NCI-H748 (cell line): ENCODE measurements at regions not wholly inside any gene's neighbourhood (a gene's known extent, or its start where the extent isn't known, plus 50 kb on each side); places are given as distances from the start of the nearest gene placed in this dataset.
A peak's percentile ranks its signal among the peaks of the same experiment; 100 is the strongest.

Experiments used
- DNase-seq: peaks from one replicate; lab custom pipeline; 2025; ENCODE audit not compliant: unreplicated experiment; lab: John Stamatoyannopoulos, UW

DNA sequence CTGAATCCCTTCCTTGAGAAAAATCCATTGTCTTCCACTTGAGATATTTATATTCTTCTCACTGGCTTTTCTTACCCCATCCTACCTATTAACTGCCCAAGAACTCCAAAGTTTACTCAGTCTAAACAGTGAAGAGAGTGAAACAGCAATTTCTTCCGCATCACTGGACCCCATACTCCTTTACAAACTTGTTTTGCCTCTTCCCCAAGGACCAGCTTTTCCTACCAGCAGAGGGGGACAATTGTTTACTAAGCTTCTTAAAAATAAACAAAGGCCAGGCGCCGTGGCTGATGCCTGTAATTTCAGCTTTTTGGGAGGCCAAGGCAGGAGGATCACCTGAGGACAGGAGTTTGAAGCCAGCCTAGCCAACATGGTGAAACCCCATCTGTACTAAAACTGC is 52.0 kb downstream of the LRATD1 start:
- DNase-seq = no peak

DNA sequence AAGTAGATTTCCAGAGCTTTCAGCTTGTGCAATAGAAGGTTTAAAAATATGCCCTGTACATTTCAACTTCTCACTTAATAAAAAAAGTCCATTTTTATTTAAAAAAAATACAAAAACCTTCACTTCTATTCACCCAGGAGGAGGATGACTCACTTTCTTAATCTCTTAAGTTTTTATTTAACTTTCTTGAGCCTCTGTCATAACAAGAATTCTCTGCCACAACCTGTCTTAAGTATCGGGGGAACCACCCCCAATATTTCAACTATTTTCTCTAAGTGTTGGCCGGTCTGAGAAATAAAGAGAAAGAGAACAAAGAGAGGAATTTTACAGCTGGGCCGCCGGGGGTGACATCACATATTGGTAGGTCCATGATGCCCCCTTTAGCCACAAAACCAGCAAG is 58.4 kb downstream of the LRATD1 start:
- no peak for DNase-seq

DNA sequence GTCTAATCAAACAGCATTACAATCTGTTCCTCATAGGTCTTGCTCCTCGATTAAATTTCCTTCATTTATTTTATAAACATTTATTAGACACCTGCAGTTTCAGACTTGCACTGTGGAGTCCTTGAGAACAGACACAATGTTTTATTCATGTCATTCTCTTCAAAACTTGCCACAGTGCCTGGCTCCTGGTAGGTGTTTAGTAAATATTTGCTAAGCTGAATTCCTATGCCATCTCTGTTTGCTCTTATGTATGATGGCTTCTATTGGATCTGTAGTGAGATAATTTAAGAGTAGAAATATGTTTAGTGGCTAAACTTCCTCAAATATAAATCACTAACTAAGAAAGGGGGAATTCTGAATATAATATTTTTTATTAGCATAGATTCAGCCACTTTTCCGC is 61.4 kb downstream of the LRATD1 start:
- DNase-seq = no peak

DNA sequence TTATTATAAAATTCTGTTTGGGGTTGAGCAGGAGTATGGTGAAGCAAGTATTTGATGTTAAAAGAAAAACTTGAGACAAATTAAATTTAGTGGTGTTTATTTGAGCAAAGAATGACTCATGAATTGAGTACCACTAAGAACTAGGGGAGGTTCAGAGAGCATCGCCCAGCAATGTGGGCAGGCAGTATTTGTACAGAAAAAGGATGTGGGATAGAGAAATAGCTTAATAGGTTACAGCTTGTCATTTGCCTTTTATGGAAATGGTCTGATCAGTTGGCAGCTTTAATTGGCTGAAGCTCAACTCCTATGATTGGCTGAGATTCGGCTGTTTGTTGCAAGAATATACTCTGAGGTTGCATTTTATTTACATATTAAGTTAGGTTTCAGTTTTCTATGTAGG is 68.2 kb downstream of the LRATD1 start:
- DNase-seq = no peak

DNA sequence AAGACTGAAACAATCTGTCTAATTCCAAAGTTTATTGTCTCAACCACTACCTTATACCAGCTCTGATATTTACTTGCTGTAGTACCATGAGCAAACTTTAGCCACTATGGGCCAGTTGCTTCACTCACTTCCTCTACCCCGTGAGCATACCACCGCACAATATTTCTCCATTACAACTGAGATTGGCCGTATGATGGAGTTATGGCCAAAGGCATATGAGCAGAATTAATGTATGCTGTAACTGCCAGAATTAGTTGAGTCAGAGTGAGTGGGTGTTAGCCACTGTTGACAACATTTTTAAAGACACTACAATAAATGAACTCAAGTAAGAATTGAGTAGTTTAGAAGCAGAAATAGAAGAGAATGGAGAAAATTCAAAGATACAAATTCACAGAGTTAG is 69.7 kb downstream of the LRATD1 start:
- no peak for DNase-seq

DNA sequence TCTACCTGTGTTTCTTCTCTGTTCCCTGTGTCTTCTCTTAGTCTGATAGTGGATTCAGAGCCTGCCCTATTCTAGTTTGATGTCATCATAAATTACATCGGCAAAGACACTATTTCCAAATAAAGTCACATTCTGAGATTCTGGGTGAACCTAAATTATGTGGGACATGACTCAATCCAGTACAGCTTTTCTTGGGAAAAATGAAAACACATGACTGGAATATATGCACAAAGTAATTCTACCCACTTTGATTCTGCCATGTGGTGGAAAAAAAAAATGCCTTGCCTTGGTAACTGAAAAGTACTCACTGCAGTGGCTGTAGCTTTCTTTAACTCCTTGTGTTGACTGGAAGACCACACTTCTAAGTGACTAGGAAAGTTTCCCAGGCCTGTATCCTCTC is 73.7 kb downstream of the LRATD1 start:
- no peak for DNase-seq

DNA sequence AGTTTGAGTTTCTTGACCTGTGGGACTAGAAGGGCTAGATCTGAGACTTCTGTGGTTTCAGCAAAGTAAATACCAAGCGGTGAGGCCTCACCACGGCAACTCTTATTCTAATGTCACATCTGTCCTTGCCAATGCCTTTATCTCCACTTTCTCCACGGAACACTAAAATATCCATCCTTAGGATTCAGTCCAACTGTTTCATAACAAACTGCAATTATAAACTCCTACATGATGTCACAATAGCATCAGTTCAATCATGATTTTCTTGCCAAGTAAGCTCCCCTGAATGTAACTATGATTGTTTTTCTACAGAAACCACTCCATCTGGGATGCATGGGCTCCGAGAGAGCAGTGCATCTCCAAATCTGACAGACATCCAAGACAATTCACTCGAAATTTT is 79.6 kb downstream of the LRATD1 start:
- no peak for DNase-seq

DNA sequence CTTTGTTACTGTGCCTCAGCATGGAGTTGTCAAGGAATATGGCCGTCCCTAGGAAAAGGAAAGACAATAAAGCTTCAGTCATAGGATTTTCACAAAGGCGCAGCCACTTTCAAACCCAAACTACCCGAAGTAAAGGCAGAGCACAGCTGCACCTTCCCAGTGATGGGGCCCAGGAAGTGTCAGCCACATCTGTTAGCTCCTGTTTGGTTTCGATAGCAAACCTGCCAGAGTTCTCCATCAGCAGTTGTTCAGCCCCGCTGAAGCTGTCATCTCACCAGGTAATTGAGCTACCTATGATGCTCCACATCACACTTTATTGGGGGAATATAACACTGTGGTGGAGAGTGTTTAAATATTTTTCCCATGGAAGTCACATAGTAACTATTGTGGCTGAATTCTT is 80.7 kb downstream of the LRATD1 start:
- no peak for DNase-seq

DNA sequence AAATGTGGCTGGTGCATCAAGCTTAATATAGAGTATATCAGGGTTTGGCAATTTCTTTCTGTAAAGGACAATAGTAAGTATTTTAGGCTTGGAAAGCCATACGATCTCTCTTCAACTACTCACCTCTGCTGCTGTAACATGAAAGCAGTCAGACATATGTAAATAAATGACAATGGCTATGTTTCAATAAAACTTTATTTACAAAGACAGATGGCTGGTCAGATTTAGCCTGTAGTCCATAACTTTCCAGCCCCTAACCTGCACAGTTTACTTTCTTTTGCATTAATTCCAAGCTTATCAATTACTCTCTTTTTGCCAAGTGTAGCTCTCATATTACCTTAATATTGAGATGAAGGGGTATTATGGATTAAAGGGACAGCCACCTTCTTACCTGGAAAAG is 83.1 kb downstream of the LRATD1 start:
- DNase-seq = no peak

DNA sequence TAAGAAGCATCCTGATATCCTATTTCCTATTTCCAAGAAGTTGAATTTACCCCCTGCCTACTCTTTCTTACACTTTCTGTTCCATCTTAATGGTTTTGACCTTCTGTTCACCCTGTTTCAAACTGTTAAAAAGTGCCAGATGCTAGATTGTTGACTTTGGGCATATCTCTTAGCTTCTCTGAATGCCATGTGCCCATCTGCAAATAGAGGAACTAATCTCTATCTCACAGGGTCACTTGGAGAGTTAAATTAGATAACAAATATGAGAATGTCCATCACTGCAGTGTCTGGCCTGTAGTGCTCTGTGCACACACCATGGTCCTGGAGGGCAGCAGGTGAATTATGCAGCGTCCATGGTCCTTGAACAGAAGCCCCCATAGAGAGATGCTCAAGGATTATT is 83.8 kb downstream of the LRATD1 start:
- DNase-seq = peak; percentile 32

DNA sequence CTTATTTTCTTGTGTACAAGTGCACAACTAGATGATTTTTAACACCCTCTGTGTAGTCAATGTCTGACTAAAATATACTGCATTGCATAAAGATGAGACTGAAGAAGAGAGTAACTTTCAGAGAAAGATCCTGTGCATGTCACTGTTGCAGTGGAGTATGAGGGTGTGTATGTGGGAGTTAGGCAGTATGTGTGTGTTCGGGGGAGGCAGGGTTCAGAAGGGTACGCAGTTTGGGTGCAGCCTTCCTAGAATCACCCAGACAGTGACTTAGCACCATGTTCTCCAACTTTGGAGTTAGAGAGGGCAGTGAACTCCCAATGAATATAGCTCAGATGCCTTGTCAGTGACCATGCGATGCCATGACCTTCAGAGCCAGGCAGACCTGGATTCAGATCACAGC is 84.6 kb downstream of the LRATD1 start:
- no peak for DNase-seq

DNA sequence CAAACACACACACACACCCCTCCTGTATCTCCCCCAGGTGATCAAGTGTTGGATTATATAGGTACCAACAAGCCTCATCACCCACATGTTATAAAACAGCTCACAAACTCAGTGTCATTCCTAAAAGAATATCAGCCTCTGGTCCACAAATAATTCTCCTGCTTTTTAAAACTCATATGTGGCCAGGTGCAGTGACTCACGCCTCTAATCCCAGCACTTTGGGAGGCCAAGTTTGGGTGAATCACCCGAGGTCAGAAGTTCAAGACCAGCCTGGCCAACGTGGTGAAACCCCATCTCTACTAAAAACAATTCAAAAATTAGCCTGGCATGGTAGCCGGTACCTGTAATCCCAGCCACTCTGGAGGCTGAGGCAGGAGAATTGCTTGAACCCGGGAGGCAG is 87.8 kb downstream of the LRATD1 start:
- no peak for DNase-seq

DNA sequence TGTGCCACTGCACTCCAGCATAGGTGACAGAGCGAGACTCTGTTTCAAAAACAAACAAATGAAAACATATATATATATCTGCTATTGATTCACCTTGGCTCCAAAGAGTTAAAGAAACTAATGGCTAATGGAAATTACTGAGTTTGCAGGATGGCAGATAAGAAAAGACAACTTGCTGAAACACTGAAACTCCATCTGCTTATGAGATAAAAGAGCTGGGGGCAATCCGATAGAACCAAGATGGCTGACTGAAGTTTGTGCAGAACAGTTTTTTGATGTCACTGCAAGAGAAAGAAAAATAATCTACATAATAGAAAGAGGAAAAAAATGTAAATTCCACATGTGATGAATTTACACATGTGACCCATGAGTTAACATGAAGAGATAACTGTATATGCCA is 88.2 kb downstream of the LRATD1 start:
- no peak for DNase-seq

DNA sequence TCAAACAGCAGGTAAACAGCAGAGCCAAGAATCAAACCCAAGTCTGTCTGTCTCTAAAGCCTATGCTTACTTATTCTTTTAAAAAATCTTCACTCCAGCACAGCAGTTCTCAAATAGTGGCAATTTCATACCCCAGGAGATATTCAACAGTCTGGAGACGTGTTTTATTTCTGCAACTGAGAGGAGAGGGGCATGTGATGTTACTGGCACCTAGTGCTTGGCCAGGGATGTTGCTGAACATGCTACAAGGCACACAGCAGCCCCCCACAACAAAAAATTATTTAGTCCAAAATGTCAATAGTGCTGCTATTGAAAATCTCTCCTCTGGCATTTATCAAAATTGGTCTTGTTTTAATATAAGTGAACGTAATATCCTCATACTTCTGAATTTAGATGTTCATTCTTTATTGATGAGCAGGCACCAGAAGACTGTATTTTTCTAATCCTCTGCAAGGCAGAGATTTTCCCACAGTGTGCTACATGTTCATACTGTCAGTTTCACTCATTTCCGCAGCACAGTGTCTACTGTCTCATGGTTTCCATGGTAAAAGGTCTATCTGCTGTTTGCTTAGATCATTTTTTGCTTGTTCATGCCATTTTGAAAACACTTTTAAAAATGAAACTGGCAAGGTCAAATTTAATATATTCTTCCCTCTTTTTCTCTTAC is 90.5 kb downstream of the LRATD1 start:
- DNase-seq = no peak

DNA sequence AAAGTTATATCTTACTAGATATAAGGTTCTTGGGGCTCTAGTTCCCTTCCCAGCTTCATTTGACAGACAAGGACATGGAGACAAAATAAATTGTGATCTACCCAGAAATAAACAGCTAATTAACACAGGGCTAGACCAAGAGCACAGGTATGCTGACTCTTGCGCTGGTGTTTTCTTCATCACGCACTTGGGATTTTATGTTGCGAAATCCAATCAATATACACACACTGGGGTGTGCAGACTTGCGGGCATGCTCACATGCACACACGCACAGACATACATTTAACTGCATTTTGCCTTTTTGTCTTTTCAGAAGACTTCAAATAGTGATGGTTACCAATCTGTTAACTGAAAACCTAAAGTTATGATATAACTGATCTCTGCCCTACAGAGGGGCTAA is 91.2 kb downstream of the LRATD1 start:
- no peak for DNase-seq

DNA sequence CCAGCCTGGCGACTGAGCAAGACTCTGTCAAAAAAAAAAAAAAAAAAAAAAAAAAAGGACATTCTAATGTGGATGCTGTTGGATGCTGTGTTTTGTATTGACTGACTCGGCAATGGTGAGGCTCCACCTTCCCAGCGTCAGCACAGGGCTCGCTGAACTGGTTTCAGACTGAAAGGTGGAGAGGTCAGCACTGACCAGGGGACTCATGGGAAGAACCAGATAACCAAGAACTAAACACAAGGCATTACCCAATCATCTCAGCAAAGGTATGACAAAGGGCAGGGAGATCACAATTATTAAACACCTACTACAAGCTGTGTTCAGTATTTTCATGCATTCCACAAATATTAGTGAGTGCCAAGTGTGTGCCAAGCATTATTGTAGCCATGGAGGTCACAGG is 103.2 kb downstream of the LRATD1 start:
- no peak for DNase-seq

DNA sequence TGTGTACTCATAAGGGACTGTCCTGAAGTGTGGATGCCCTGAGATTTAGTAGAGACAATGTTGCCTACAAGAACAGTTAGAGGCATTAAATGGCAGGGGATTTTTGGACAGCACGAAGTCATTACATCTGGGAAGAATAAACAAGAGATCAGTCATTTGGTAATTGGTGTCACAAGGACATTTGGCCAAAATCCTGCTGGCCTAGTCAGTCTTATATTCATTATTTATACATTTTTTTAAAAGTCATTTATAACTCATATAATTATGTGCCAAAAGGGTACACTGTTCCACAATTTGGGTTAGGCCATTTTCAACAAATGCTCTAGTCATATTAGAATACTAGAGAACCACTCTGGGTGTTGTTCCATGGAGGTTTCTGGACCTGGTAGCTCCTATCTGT is 104.7 kb downstream of the LRATD1 start:
- DNase-seq = no peak

DNA sequence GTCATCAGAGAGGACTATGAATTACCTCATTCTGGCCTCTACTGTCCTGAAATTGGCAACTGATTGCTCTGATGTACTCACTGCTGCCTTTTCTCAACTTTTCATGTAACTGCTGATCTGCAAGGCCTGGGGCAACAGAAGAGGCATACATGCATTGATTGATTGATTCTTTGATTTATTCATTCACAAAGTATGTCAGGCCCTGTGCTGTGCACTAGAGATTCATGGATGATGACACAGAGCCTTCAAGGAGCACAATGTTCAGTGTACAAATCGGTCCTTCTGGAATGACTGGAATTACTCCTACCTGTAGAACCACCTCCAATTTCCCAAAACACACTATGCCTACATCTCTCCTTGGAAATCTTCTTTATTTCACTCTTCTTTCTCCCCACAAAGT is 111.3 kb downstream of the LRATD1 start:
- DNase-seq = no peak

DNA sequence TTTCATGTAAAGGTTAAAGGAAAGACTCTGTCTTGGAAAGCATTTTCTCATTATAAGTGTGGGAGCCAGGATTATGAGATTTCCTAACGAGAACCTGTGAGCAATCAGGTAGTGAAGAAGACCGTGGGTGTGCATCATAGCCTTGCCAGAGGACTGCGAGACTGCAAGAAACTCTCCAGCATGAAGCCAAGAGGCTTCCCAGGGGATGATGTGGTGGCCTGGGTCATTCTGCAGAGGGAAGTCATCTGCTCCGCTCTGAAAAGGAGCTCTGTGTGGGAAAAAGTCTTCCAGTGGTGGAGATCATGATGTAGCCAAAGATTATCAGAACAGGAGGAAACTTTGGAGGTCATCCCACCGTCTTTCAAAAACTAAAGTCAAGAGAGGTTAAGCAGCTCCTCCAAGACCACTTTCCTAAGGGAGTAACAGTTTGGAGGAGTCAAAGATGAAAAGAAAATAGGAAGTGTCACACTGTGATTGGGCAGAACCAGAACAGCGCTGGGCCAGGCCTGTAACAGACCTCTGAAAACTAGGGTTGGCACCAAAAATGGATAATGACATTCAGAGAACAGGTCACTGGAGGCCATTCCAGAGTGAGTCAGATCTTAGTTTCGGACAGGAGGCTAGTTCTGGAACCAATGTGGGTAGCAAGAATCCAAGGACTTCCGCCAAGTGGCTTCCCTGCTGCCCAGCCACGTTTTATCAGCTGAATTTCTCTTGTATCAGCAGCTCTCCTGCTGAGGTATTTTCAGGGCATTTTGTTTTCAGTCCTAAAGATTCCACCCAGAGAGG is 113.0 kb downstream of the LRATD1 start:
- DNase-seq = no peak

DNA sequence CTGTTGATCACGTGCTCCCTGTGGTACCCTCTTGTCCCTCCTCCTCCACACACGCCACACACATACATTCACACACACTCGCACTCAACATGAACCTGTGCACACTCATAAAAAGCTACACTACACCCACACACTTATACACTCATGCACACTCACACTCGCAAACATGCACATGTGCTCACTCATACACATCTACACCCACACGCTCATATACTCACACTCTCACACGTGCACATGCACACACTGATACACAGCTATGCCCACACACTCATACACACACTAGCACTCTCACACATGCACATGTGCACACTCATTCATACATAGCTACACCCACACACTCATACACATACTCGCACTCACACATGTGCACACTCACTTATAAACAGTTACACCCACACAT is 113.6 kb downstream of the LRATD1 start:
- DNase-seq = no peak

DNA sequence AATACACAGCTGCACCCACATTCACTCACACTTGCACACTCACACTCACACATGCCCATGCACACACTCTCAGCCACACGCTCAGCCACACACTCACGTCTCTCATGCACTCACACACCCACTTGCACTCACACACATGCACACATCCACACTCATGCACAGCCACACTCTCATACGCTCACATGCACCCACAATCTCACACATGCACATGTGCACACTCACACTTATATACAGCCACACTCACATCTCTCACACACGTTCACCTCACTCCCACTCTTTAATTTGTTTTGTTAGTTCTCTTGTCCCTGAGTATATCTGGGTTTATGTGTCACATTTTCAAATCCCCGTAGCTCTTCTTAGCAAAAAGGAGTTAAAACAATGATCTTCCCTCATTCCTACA is 114.9 kb downstream of the LRATD1 start:
- no peak for DNase-seq

DNA sequence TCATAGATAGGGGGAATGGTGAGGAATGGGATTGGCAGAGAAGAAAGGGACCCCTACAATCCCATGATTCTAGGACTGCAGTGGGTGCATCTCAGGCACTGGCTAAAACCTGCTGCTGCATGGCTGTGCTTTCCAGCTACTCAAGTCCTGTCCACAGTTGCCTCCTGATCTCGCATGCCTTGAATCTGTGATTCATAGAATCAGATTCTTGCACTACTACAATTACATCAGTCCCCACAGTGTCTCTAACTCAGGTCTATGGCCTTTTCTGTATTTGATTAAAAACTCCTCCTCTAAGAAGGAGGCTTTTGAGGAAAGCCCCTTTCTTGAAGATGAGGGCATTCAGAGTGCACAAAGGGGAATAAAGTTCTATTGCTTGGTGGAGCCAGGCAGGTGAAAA is 117.4 kb downstream of the LRATD1 start:
- no peak for DNase-seq

DNA sequence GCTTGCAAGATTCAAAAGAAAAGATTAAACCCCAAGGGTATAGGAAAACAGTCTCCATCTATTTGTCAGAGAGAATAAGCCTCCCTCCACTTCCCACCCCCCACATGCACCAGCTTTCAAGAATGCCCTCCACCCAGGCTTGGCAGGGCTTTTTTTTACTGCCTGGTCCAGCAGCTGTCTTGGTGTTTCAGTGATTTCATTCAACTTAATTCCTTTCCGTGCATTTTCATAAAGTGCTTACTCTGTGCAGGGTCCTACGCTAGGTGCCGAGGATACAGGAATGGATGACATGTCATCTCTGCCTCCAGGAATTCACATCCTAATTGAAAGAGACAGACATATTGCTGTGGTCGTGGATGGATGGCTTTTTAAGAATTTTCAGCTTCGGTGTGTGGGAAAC is 117.9 kb downstream of the LRATD1 start:
- DNase-seq = no peak
